ENCODE measurements at regions not wholly inside any gene's neighbourhood (a gene's known extent, or its start where the extent isn't known, plus 50 kb on each side); places are given as distances from the start of the nearest gene placed in this dataset.
A peak's percentile ranks its signal among the peaks of the same experiment; 100 is the strongest.

- no peak for DNase-seq
Observed at GRCh38 chr12:4045786-4046494, 172.7 kb upstream of the PARP11 start.

GRCh38 chr12:4044736-4045730, 171.8 kb upstream of the PARP11 start:
- DNase-seq = no peak

- DNase-seq = no peak
Observed at GRCh38 chr12:4044101-4044500, 170.9 kb upstream of the PARP11 start.

GRCh38 chr12:4041187-4041885, 168.1 kb upstream of the PARP11 start:
- no peak for DNase-seq

GRCh38 chr12:4039931-4040330, 166.7 kb upstream of the PARP11 start:
- no peak for DNase-seq

GRCh38 chr12:4037747-4038312, 164.6 kb upstream of the PARP11 start:
- peak; percentile 43 for DNase-seq

GRCh38 chr12:4036671-4037271, 163.6 kb upstream of the PARP11 start:
- DNase-seq = no peak

- no peak for DNase-seq
Observed at GRCh38 chr12:4034921-4035320, 161.7 kb upstream of the PARP11 start.

GRCh38 chr12:4032924-4033615, 159.9 kb upstream of the PARP11 start:
- DNase-seq = no peak

GRCh38 chr12:4031703-4032291, 158.6 kb upstream of the PARP11 start:
- no peak for DNase-seq

- DNase-seq = peak; percentile 75
Observed at GRCh38 chr12:4030929-4031702, 157.9 kb upstream of the PARP11 start.

GRCh38 chr12:4027412-4027811, 154.2 kb upstream of the PARP11 start:
- DNase-seq = peak; percentile 66

- no peak for DNase-seq
Observed at GRCh38 chr12:4026517-4026916, 153.3 kb upstream of the PARP11 start.

- DNase-seq = no peak
Observed at GRCh38 chr12:4026020-4026358, 152.8 kb upstream of the PARP11 start.

GRCh38 chr12:4025181-4026019, 152.2 kb upstream of the PARP11 start:
- no peak for DNase-seq

GRCh38 chr12:4024701-4025100, 151.5 kb upstream of the PARP11 start:
- no peak for DNase-seq

GRCh38 chr12:4015225-4016091, 142.3 kb upstream of the PARP11 start:
- DNase-seq = no peak

GRCh38 chr12:4014858-4015224, 141.6 kb upstream of the PARP11 start:
- no peak for DNase-seq

- DNase-seq = no peak
Observed at GRCh38 chr12:4014444-4014843, 141.2 kb upstream of the PARP11 start.
